GM18870 (cell line): ENCODE measurements at regions not wholly inside any gene's neighbourhood (a gene's known extent, or its start where the extent isn't known, plus 50 kb on each side); places are given as distances from the start of the nearest gene placed in this dataset.

ENCODE experiments used
- ATAC-seq: cut with Tn5 transposase; IDR thresholded peaks from one replicate; pipeline ENCODE4 v1.9.1; 2021; ENCODE audit warnings: moderate library complexity; ENCODE audit not compliant: unreplicated experiment

- ATAC-seq = no peak
These were observed 288.3 kb downstream of the TGFB2 start for GRCh38 chr1:218633238-218633988.

GRCh38 chr1:218634212-218634611, 289.1 kb downstream of the TGFB2 start:
- ATAC-seq = no peak

- no peak for ATAC-seq
These were observed 291.4 kb downstream of the TGFB2 start for GRCh38 chr1:218636548-218636947.

GRCh38 chr1:218640173-218640572, 295.0 kb downstream of the TGFB2 start:
- ATAC-seq = no peak

- ATAC-seq = no peak
These were observed 297.2 kb downstream of the TGFB2 start for GRCh38 chr1:218642033-218642948.

- no peak for ATAC-seq
These were observed 298.1 kb downstream of the TGFB2 start for GRCh38 chr1:218643281-218643680.

GRCh38 chr1:218643926-218644325, 298.8 kb downstream of the TGFB2 start:
- ATAC-seq = no peak

GRCh38 chr1:218646288-218646687, 301.2 kb downstream of the TGFB2 start:
- ATAC-seq = no peak

GRCh38 chr1:218656301-218657037, 311.3 kb downstream of the TGFB2 start:
- no peak for ATAC-seq

- no peak for ATAC-seq
These were observed 313.1 kb downstream of the TGFB2 start for GRCh38 chr1:218658269-218658668.

GRCh38 chr1:218658899-218659298, 313.8 kb downstream of the TGFB2 start:
- ATAC-seq = no peak

- ATAC-seq = no peak
These were observed 315.0 kb downstream of the TGFB2 start for GRCh38 chr1:218659911-218660677.

- ATAC-seq = no peak
These were observed 315.5 kb downstream of the TGFB2 start for GRCh38 chr1:218660678-218661053.

GRCh38 chr1:218661411-218661810, 316.3 kb downstream of the TGFB2 start:
- no peak for ATAC-seq

GRCh38 chr1:218664385-218665170, 319.4 kb downstream of the TGFB2 start:
- no peak for ATAC-seq

GRCh38 chr1:218665221-218665620, 320.1 kb downstream of the TGFB2 start:
- no peak for ATAC-seq

GRCh38 chr1:218666263-218666662, 321.1 kb downstream of the TGFB2 start:
- ATAC-seq = no peak

GRCh38 chr1:218667781-218668516, 322.8 kb downstream of the TGFB2 start:
- ATAC-seq = no peak

GRCh38 chr1:218669431-218669830, 324.3 kb downstream of the TGFB2 start:
- ATAC-seq = no peak
